ENCODE measurements at regions not wholly inside any gene's neighbourhood (a gene's known extent, or its start where the extent isn't known, plus 50 kb on each side); places are given as distances from the start of the nearest gene placed in this dataset.

DNA sequence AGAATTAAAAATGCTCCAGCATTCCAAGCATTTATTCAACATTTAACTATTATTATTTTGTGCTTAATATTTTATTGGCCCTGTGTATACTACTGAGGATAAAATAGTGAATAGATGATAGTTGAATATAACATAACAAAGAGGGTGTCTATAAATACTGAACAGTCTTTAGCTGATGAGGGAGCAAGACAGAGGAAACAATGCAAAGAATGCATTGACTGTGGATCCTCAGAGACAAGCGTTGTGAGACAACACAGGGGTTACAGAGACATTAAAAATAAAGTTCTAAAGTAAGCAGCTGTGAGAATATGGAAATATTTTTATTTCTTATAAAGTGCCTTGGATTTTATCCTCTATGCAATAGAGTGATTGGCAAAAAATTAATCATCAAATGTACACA is 1133.1 kb downstream of the PLA2G4A start:
- TF ChIP-seq EZH2phosphoT487 (IDR thresholded peaks at IDR 0.05; ENCODE audit: insufficient read depth, low read depth) (no peak), EZH2 (IDR thresholded peaks at IDR 0.05; ENCODE audit: insufficient read depth, poor library complexity, severe bottlenecking) (no peak)
